ENCODE measurements at regions not wholly inside any gene's neighbourhood (a gene's known extent, or its start where the extent isn't known, plus 50 kb on each side); places are given as distances from the start of the nearest gene placed in this dataset.

DNA sequence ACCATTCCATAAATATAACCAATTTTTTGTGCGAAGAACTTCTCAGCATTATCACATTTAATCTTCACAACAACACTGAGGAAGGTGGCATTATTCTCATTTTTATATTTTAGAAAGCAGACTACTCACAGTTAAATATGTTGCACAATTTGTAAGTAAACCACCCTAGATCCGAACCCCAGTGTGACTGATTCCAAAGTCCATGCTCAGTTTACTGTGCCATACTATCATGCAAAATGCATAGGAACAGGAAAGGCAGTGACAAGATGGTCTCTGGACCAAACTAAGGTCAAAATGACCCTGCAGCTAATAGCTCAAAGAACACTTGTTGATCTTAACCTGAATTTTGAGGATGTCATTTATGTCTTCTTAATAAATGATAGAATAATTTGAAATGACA is 185.4 kb downstream of the GXYLT1 start:
- Mint-ChIP-seq H3K27me3 (ENCODE audit: unreplicated experiment) (peaks cover 2% of the 10 kb centered on the region), H3K4me3 (ENCODE audit: unreplicated experiment) (no peak overlapping the region)

DNA sequence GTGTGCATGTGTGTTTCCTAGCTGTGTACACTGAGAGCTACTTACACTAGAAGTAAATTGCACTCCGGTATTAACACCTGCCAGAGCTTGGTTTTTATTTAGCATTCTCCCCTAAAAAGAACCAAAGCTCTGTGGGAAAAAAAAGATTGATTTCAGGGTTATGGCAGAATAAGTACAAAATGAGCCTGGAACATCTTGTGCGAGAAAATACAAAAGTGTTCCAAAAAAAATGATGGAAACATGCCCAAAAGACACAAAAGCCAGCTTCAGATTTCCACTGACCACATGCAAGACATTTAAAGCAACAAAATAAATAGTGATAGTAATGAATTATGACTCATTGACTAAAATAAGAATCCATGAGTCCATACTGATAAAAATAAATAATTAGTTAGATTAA is 188.3 kb downstream of the GXYLT1 start:
- Mint-ChIP-seq H3K4me3 (ENCODE audit: unreplicated experiment) (no peak overlapping the region), H3K27me3 (ENCODE audit: unreplicated experiment) (peaks cover 2% of the 10 kb centered on the region), H3K27ac (ENCODE audit: unreplicated experiment) (no peak overlapping the region), H3K36me3 (ENCODE audit: low read depth, unreplicated experiment) (no peaks in the 10 kb centered on the region), H3K9me3 (ENCODE audit: unreplicated experiment) (no peaks in the 10 kb centered on the region), H3K4me1 (ENCODE audit: unreplicated experiment) (no peaks in the 10 kb centered on the region)
- TF ChIP-seq, protein P1, sequence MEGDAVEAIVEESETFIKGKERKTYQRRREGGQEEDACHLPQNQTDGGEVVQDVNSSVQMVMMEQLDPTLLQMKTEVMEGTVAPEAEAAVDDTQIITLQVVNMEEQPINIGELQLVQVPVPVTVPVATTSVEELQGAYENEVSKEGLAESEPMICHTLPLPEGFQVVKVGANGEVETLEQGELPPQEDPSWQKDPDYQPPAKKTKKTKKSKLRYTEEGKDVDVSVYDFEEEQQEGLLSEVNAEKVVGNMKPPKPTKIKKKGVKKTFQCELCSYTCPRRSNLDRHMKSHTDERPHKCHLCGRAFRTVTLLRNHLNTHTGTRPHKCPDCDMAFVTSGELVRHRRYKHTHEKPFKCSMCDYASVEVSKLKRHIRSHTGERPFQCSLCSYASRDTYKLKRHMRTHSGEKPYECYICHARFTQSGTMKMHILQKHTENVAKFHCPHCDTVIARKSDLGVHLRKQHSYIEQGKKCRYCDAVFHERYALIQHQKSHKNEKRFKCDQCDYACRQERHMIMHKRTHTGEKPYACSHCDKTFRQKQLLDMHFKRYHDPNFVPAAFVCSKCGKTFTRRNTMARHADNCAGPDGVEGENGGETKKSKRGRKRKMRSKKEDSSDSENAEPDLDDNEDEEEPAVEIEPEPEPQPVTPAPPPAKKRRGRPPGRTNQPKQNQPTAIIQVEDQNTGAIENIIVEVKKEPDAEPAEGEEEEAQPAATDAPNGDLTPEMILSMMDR (IDR thresholded peaks at IDR 0.05; ENCODE audit: unreplicated experiment) = no peak
- no peak for DNase-seq (ENCODE audit: low spot score)

More for the DNA sequence above, 185.4 kb downstream of the GXYLT1 start:
- Mint-ChIP-seq H3K27ac (ENCODE audit: unreplicated experiment) (no peak overlapping the region), H3K36me3 (ENCODE audit: low read depth, unreplicated experiment) (no peaks in the 10 kb centered on the region), H3K4me1 (ENCODE audit: unreplicated experiment) (no peaks in the 10 kb centered on the region), H3K9me3 (ENCODE audit: unreplicated experiment) (no peaks in the 10 kb centered on the region)
- no peak for DNase-seq (ENCODE audit: low spot score)
- TF ChIP-seq, protein P1 (IDR thresholded peaks at IDR 0.05; ENCODE audit: unreplicated experiment) = no peak

DNA sequence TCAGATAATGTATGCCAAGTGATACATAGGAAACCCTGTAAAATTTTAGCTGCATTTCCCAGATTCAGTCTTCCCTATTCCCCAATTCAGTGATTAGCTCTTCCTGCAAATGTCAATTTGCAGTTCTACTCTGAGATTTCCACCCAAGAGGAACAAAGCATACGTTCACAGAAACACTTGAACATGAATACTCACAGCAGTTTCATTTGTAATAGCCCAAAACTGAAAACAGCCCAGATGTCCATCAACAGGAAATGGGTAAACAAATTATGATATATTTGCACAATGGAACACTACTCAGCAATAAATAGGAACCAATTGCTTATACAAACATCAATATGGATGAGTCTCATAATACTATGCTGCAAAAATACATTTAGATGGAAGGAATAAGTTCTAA is 194.2 kb downstream of the GXYLT1 start:
- peaks cover 8% of the 10 kb centered on the region for H3K9me3 Mint-ChIP-seq (ENCODE audit: unreplicated experiment)
- peaks cover 2% of the 10 kb centered on the region for H3K27me3 Mint-ChIP-seq (ENCODE audit: unreplicated experiment)
- peaks cover 4% of the 10 kb centered on the region for H3K36me3 Mint-ChIP-seq (ENCODE audit: low read depth, unreplicated experiment)
- no peak overlapping the region for H3K27ac Mint-ChIP-seq (ENCODE audit: unreplicated experiment)
- no peak for DNase-seq (ENCODE audit: low spot score)
- H3K4me3 Mint-ChIP-seq (ENCODE audit: unreplicated experiment) = no peak overlapping the region
- TF ChIP-seq, protein P1 (IDR thresholded peaks at IDR 0.05; ENCODE audit: unreplicated experiment) = no peak
- H3K4me1 Mint-ChIP-seq (ENCODE audit: unreplicated experiment) = no peaks in the 10 kb centered on the region

DNA sequence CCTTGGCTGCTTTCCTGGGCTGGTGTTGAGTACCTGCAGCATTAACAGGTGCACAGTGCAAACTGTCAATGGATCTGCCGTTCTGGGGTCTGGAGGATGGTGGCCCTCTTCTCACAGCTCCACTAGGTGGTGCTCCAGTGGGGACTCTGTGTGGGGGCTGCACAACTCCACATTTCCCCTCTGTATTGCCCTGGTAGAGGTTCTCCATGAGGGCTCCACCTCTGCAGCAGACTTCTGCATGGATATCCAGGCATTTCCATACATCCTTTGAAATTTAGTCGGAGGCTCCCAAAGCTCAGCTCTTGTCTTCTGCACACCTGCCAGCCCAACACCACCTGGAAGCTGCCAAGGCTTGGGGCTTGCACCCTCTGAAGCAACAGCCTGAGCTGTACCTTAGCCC is 198.6 kb downstream of the GXYLT1 start:
- TF ChIP-seq, protein P1 (IDR thresholded peaks at IDR 0.05; ENCODE audit: unreplicated experiment) = no peak
- peaks cover 14% of the 10 kb centered on the region for H3K9me3 Mint-ChIP-seq (ENCODE audit: unreplicated experiment)
- no peaks in the 10 kb centered on the region for H3K27me3 Mint-ChIP-seq (ENCODE audit: unreplicated experiment)
- no peak for DNase-seq (ENCODE audit: low spot score)
- no peaks in the 10 kb centered on the region for H3K4me1 Mint-ChIP-seq (ENCODE audit: unreplicated experiment)
- no peak overlapping the region for H3K4me3 Mint-ChIP-seq (ENCODE audit: unreplicated experiment)
- H3K27ac Mint-ChIP-seq (ENCODE audit: unreplicated experiment) = no peak overlapping the region
- peaks cover 4% of the 10 kb centered on the region for H3K36me3 Mint-ChIP-seq (ENCODE audit: low read depth, unreplicated experiment)

DNA sequence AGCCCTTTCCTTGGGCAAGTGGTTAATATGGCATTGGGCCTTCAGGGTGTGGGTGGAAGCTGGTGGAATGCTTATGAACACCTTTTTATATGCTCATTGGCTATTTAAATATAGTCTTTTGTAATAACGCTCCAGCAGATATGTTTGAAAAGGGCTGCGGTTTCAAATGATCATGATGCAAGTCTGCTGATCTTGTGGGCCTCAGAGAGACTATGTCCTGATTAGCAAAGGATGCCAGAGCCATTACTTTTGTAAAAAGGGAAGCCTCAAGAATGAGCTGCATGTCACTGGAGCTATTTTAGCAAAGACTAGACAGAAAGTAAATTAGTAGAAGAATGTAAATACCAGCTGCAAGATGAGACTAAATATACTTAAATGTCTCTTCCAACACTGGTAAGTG is 200.5 kb downstream of the GXYLT1 start:
- DNase-seq (ENCODE audit: low spot score) = no peak
- TF ChIP-seq, protein P1 (IDR thresholded peaks at IDR 0.05; ENCODE audit: unreplicated experiment) = no peak
- Mint-ChIP-seq H3K9me3 (ENCODE audit: unreplicated experiment) (peaks cover 14% of the 10 kb centered on the region), H3K27ac (ENCODE audit: unreplicated experiment) (no peak overlapping the region), H3K4me3 (ENCODE audit: unreplicated experiment) (no peak overlapping the region), H3K36me3 (ENCODE audit: low read depth, unreplicated experiment) (peaks cover 4% of the 10 kb centered on the region), H3K27me3 (ENCODE audit: unreplicated experiment) (no peaks in the 10 kb centered on the region), H3K4me1 (ENCODE audit: unreplicated experiment) (no peaks in the 10 kb centered on the region)
